ENCODE measurements at regions not wholly inside any gene's neighbourhood (a gene's known extent, or its start where the extent isn't known, plus 50 kb on each side); places are given as distances from the start of the nearest gene placed in this dataset.

Small RNA genes in the stretch of these regions (small RNA-seq; reads per million reads assigned to genes)
- gene RNU6-266P, result 0 reads per million in 4 donors
